HepG2 (cell line): ENCODE measurements at regions not wholly inside any gene's neighbourhood (a gene's known extent, or its start where the extent isn't known, plus 50 kb on each side); places are given as distances from the start of the nearest gene placed in this dataset.

ENCODE experiments used
- ATAC-seq: fragments of 200-7000 bp; cut with Tn5 transposase; 3 replicates; pipeline ENCODE4 v1.9.1; 2020; ENCODE audit warnings: mild to moderate bottlenecking, moderate library complexity
- BruUV-seq: library from RNA; stranded (reverse); fragments of 400-500 nt; replicated peaks from 2 replicates; lab custom pipeline; 2021; lab: Mats Ljungman, UMichigan
- CTCF ChIA-PET: fragments of 300-600 bp; formaldehyde crosslinking; extraction: SDS; loops from one replicate; lab custom pipeline; 2021; ENCODE audit warnings: low total read pairs, inconsistent platforms, low intra/inter-chr PET ratio; lab: Yijun Ruan, JAX
- POLR2A ChIA-PET: fragments of 350-600 bp; sonication (Branson Sonifier 250); formaldehyde crosslinking; loops from one replicate; lab custom pipeline; 2020; ENCODE audit warnings: antibody characterized with exemption, inconsistent platforms; lab: Yijun Ruan, JAX
- DNase-seq: peaks from one replicate; pipeline ENCODE4 v3.0.0-alpha.2; 2015; ENCODE audit warnings: low spot score
- FAIRE-seq: peaks from 3 replicates; lab custom pipeline; 2011; peaks lifted over from hg19 to GRCh38; lab: Jason Lieb, UNC
- H2AFZ ChIP-seq: one replicate; pipeline ENCODE4 v1.6.1; 2011; ENCODE audit warnings: low read length, inconsistent platforms
- H3K27ac ChIP-seq: fragments of 300-600 bp; 3 replicates; pipeline ENCODE4 v1.8.0; 2011; ENCODE audit warnings: mixed run types, mild to moderate bottlenecking, mixed read lengths, low read length, inconsistent platforms; ENCODE audit not compliant: insufficient read depth; ENCODE audit errors: extremely low read length
- H3K27me3 ChIP-seq, 2 experiments: fragments of 200-600 bp in 1 of 2; 2 replicates in 1 of 2; 3 replicates in 1 of 2; pipeline versions ENCODE4 v1.6.0 to v1.8.0; 2011; ENCODE audit warnings: low read length in 2 of 2, mild to moderate bottlenecking in 2 of 2, moderate library complexity in 2 of 2, inconsistent platforms in 1 of 2; ENCODE audit not compliant: insufficient read depth in 2 of 2, control insufficient read depth in 1 of 2
- H3K36me3 ChIP-seq, 2 experiments: fragments of 200-600 bp in 1 of 2; replicated peaks in 1 of 2; 2 replicates in 1 of 2; 3 replicates in 1 of 2; pipeline versions ENCODE4 v1.5.1 to v1.8.0; 2011; ENCODE audit warnings: low read length in 2 of 2, inconsistent platforms in 1 of 2; ENCODE audit not compliant: insufficient read depth in 2 of 2, control insufficient read depth in 1 of 2
- H3K4me1 ChIP-seq: 2 replicates; pipeline ENCODE4 v1.5.1; 2012; ENCODE audit warnings: low read length, inconsistent platforms; ENCODE audit not compliant: insufficient read depth
- H3K4me2 ChIP-seq: 2 replicates; pipeline ENCODE4 v1.6.0; 2011; ENCODE audit warnings: low read depth, low read length, inconsistent platforms
- H3K4me3 ChIP-seq, 3 experiments: fragments of 200-600 bp in 1 of 3; sonication (generic), shearing (Covaris generic) in 1 of 3; replicated peaks in 1 of 3; 2 replicates each; pipeline ENCODE4 v1.5.1; 2011 to 2016; ENCODE audit warnings: low read length in 3 of 3, inconsistent platforms in 2 of 3, low read depth in 2 of 3, mild to moderate bottlenecking in 2 of 3, control low read depth in 1 of 3, mixed read lengths in 1 of 3; ENCODE audit not compliant: insufficient read depth in 1 of 3
- H3K79me2 ChIP-seq: one replicate; pipeline ENCODE4 v1.6.1; 2011; ENCODE audit warnings: low read length, inconsistent platforms; ENCODE audit not compliant: insufficient read depth
- H3K9ac ChIP-seq: 2 replicates; pipeline ENCODE4 v1.6.0; 2011; ENCODE audit warnings: mild to moderate bottlenecking, low read depth, low read length, inconsistent platforms; ENCODE audit not compliant: insufficient read depth
- H3K9me3 ChIP-seq: 2 replicates; pipeline ENCODE4 v1.5.1; 2012; ENCODE audit warnings: mild to moderate bottlenecking, low read length
- H4K20me1 ChIP-seq: 2 replicates; pipeline ENCODE4 v1.6.0; 2011; ENCODE audit warnings: inconsistent platforms, mild to moderate bottlenecking, low read length, moderate library complexity; ENCODE audit not compliant: insufficient read depth
- AKAP8 ChIP-seq: sonication (generic); formaldehyde crosslinking; IDR thresholded peaks from 2 replicates; pipeline ENCODE4 v1.5.1; 2020; ENCODE audit warnings: mild to moderate bottlenecking, missing genetic modification reagents
- GFI1 ChIP-seq: sonication (generic); formaldehyde crosslinking; IDR thresholded peaks from 2 replicates; pipeline ENCODE4 v1.5.0; 2020; ENCODE audit warnings: missing genetic modification reagents, mild to moderate bottlenecking, borderline replicate concordance
- HOXA9 ChIP-seq: sonication (generic); formaldehyde crosslinking; IDR thresholded peaks from 2 replicates; pipeline ENCODE4 v1.8.1; 2022; ENCODE audit warnings: missing genetic modification reagents, mild to moderate bottlenecking, moderate library complexity, borderline replicate concordance
- JDP2 ChIP-seq: sonication (generic); formaldehyde crosslinking; IDR thresholded peaks from 2 replicates; pipeline ENCODE4 v1.8.1; 2022; ENCODE audit warnings: missing genetic modification reagents, borderline replicate concordance
- MTERF4 ChIP-seq: sonication (generic); formaldehyde crosslinking; IDR thresholded peaks from 2 replicates; pipeline ENCODE4 v1.8.0; 2023; ENCODE audit warnings: mild to moderate bottlenecking, missing genetic modification reagents
- NFKB2 ChIP-seq: sonication (generic); formaldehyde crosslinking; IDR thresholded peaks from 2 replicates; pipeline ENCODE4 v1.4.0; 2020; ENCODE audit warnings: missing genetic modification reagents, borderline replicate concordance
- PRPF4 ChIP-seq: fragments of 200-400 bp; formaldehyde crosslinking; IDR thresholded peaks from 2 replicates; pipeline ENCODE4 v1.6.1; 2016; ENCODE audit warnings: low read length, low read depth; ENCODE audit not compliant: poor library complexity, severe bottlenecking
- RNF2 ChIP-seq: fragments of 450-650 bp; conservative IDR thresholded peaks from 2 replicates; pipeline ENCODE4 v1.6.1; 2016; ENCODE audit warnings: low read depth
- YEATS4 ChIP-seq: sonication (generic); formaldehyde crosslinking; IDR thresholded peaks from 2 replicates; pipeline ENCODE4 v1.4.0; 2020; ENCODE audit warnings: missing genetic modification reagents, borderline replicate concordance
- ZBTB26 ChIP-seq: IDR thresholded peaks from 2 replicates; pipeline ENCODE4 v1.6.1; 2016; ENCODE audit warnings: missing compliant biosample characterization, missing genetic modification reagents, borderline replicate concordance
- ZNF510 ChIP-seq: sonication (generic); formaldehyde crosslinking; IDR thresholded peaks from 2 replicates; pipeline ENCODE4 v1.4.0; 2020; ENCODE audit warnings: low read depth, mild to moderate bottlenecking, missing genetic modification reagents
- ZNF766 ChIP-seq: sonication (generic); formaldehyde crosslinking; IDR thresholded peaks from 2 replicates; pipeline ENCODE4 v1.5.0; 2020; ENCODE audit warnings: missing genetic modification reagents, borderline replicate concordance
- ZNF777 ChIP-seq: sonication (generic); formaldehyde crosslinking; IDR thresholded peaks from 2 replicates; pipeline ENCODE4 v1.4.0; 2020; ENCODE audit warnings: missing genetic modification reagents
- WGBS: methylation state at CpG from one replicate; pipeline ENCODE4 v1.1.6; 2017; ENCODE audit warnings: low lambda C conversion rate; 5-methylcytosine and 5-hydroxymethylcytosine counted together
- in situ Hi-C: cut with HindIII; loops from 2 replicates; pipeline ENCODE4 v1.10.0; 2017; ENCODE audit warnings: low pct_unique_long_range_greater_than_20kb; ENCODE audit not compliant: extremely low pct_ligation_motif_present
- intact Hi-C: fragments of 100-400 bp; cut with micrococcal nuclease; formaldehyde crosslinking; loops from one replicate; pipeline ENCODE4 v1.10.0; 2022; ENCODE audit not compliant: unreplicated experiment
- TF ChIP-seq, protein P1 (sequence below): sonication (generic); formaldehyde crosslinking; IDR thresholded peaks from 2 replicates; pipeline ENCODE4 v1.5.0; 2020; ENCODE audit warnings: mild to moderate bottlenecking, missing genetic modification reagents, borderline replicate concordance
- TF ChIP-seq, protein P2 (sequence below): sonication (generic); formaldehyde crosslinking; IDR thresholded peaks from 2 replicates; pipeline ENCODE4 v1.8.0; 2022; ENCODE audit warnings: mild to moderate bottlenecking, missing genetic modification reagents, moderate library complexity

GRCh38 chr9:84177407-84177806 lies 163.2 kb downstream of the SLC28A3 start:
- WGBS: 39% methylated on average over 3 of the region's 3 CpGs
- TF ChIP-seq, protein P1, sequence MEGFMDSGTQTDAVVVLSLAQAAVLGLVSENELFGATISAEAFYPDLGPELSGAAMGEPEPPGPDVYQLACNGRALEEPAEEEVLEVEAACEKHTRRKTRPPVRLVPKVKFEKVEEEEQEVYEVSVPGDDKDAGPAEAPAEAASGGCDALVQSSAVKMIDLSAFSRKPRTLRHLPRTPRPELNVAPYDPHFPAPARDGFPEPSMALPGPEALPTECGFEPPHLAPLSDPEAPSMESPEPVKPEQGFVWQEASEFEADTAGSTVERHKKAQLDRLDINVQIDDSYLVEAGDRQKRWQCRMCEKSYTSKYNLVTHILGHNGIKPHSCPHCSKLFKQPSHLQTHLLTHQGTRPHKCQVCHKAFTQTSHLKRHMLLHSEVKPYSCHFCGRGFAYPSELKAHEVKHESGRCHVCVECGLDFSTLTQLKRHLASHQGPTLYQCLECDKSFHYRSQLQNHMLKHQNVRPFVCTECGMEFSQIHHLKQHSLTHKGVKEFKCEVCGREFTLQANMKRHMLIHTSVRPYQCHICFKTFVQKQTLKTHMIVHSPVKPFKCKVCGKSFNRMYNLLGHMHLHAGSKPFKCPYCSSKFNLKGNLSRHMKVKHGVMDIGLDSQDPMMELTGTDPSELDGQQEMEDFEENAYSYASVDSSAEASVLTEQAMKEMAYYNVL (CRISPR knock-in tag): no peak
- TF ChIP-seq, protein P2, sequence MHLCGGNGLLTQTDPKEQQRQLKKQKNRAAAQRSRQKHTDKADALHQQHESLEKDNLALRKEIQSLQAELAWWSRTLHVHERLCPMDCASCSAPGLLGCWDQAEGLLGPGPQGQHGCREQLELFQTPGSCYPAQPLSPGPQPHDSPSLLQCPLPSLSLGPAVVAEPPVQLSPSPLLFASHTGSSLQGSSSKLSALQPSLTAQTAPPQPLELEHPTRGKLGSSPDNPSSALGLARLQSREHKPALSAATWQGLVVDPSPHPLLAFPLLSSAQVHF (CRISPR knock-in tag): no peak
- TF ChIP-seq PRPF4: no peak
- no peak for TF ChIP-seq AKAP8 (CRISPR knock-in tag)
- no peak for TF ChIP-seq JDP2 (CRISPR knock-in tag)
- no peak for TF ChIP-seq ZNF510 (CRISPR knock-in tag)
- TF ChIP-seq ZNF777: no peak
- TF ChIP-seq RNF2: no peak
- no peak for TF ChIP-seq MTERF4 (CRISPR knock-in tag)
- TF ChIP-seq ZBTB26 (CRISPR knock-in tag): no peak
- TF ChIP-seq ZNF766 (CRISPR knock-in tag): no peak
- no peak for TF ChIP-seq YEATS4 (CRISPR knock-in tag)
- TF ChIP-seq HOXA9 (CRISPR knock-in tag): no peak
- no peak for TF ChIP-seq NFKB2 (CRISPR knock-in tag)
- no peak for TF ChIP-seq GFI1 (CRISPR knock-in tag)
- BruUV-seq: no TSS peak
- Histone ChIP-seq H2AFZ (no peak overlapping the region), H3K36me3 (no peaks in the 10 kb centered on the region), H3K9me3 (no peaks in the 10 kb centered on the region), H3K4me3 (no peak overlapping the region), H3K4me1 (0 out of 2 replicates have a peak, but pooled peaks cover 6% of the 10 kb centered on the region), H4K20me1 (no peaks in the 10 kb centered on the region), H3K79me2 (no peaks in the 10 kb centered on the region), H3K27me3 (peaks cover 0 to 9% of the 10 kb centered on the region in 2 experiments; a peak in 2 of 5 replicates), H3K27ac (no peak overlapping the region), H3K9ac (no peak overlapping the region), H3K4me2 (no peak overlapping the region)
- ChIA-PET CTCF (no interaction called here), POLR2A (no interaction called here)
- no peak for DNase-seq
- in situ Hi-C loops: no loop called here
- FAIRE-seq: no peak
- intact Hi-C loops: loop anchor here (10.0 kb wide), 1 partner anchor 87 kb away; no protein-coding TSS in a partner anchor
- no peak for ATAC-seq
